ENCODE measurements at regions not wholly inside any gene's neighbourhood (a gene's known extent, or its start where the extent isn't known, plus 50 kb on each side); places are given as distances from the start of the nearest gene placed in this dataset.

- H3K4me3 ChIP-seq (ENCODE audit: low read depth, low read length), result no peak overlapping the region
- TF ChIP-seq CTCF (conservative IDR thresholded peaks at IDR 0.05; ENCODE audit: low read depth, low read length), result no peak
- DNase-seq (ENCODE audit: low read depth), result no peak
Measured at GRCh38 chr7:119472408-119473038, 800.5 kb upstream of the KCND2 start.

DNA sequence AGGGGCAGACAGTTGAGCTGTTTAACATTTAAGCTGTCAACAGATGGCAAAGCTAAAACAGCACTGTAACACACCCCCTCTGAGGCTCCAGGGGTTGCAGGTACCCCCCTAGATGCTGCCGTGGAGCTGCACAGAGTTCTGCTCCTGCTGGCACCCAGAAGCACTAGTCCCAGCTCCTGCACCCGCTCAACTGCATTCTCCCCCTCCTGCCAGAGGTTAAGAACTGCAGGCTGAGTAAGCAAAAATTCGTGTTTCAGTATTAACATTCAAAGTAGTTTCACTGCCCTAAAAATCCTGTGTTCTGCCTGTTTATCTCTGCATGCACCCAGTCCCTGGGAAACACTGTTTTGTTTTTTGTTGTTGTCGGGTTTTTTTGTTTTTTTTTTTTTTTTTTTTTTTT is 790.8 kb upstream of the KCND2 start:
- DNase-seq (ENCODE audit: low read depth), result peak; percentile 7
- H3K4me3 ChIP-seq (ENCODE audit: low read depth, low read length), result no peak overlapping the region
- TF ChIP-seq CTCF (conservative IDR thresholded peaks at IDR 0.05; ENCODE audit: low read depth, low read length), result peak; percentile 32

DNA sequence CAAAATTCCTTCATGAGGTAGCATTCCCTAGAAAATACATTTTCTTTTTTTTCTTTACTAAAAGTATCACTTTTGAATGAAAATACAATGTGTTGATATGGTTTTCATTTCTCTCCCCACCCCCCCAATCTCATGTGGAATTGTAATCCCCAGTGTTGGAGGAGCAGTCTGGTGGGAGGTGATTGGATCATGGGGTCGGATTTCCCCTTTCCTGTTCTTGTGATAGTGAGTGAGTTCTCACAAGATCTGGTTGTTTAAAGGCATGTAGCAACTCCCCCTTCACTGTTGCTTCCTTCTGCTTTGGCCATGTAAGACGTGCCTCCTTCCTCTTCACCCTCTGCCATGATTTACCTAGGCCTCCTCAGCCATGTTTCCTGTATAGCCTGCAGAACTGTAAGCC is 790.3 kb upstream of the KCND2 start:
- no peak for TF ChIP-seq CTCF (conservative IDR thresholded peaks at IDR 0.05; ENCODE audit: low read depth, low read length)
- no peak overlapping the region for H3K4me3 ChIP-seq (ENCODE audit: low read depth, low read length)
- no peak for DNase-seq (ENCODE audit: low read depth)

DNA sequence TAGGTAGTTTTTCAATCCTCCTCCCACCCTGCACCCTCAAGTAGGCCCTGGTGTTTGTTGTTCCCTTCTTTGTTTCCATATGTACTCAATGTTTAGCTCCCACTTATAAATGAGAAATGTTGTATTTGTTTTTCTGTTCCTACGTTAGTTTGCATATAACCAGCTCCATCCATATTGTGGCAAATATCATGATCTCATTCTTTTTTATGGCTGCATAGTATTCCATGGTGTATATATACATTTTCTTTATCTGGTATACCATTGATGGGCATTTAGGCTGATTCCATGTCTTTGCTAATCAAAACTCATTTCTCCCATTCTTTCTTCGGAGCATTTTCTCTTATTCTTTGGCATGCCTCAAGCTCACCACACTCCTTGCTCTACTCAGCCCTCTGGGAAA is 789.6 kb upstream of the KCND2 start:
- DNase-seq (ENCODE audit: low read depth), result no peak
- no peak overlapping the region for H3K4me3 ChIP-seq (ENCODE audit: low read depth, low read length)
- no peak for TF ChIP-seq CTCF (conservative IDR thresholded peaks at IDR 0.05; ENCODE audit: low read depth, low read length)

DNA sequence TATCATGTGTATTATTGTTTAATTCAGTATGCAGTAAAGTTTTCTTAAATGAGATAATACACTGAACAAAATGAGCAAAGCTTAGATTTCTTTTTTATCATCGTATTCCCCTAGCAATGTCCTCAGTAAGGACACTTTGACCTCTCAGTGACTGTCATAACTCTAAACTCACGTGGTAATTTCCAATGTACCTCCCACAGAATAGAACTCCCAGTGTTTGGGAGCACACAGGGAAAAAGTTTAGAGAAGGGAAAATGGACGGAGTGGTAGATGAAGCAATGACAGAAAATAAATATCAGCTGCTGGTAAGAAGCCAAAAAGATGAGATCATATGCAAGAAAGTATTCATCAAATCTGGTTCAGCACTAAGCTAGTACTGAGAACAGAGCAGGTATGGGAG is 758.6 kb upstream of the KCND2 start:
- DNase-seq (ENCODE audit: low read depth), result peak; percentile 7
- no peak overlapping the region for H3K4me3 ChIP-seq (ENCODE audit: low read depth, low read length)
- no peak for TF ChIP-seq CTCF (conservative IDR thresholded peaks at IDR 0.05; ENCODE audit: low read depth, low read length)

GRCh38 chr7:119515214-119515613 is 757.8 kb upstream of the KCND2 start:
- H3K4me3 ChIP-seq (ENCODE audit: low read depth, low read length), result no peak overlapping the region
- DNase-seq (ENCODE audit: low read depth), result no peak
- no peak for TF ChIP-seq CTCF (conservative IDR thresholded peaks at IDR 0.05; ENCODE audit: low read depth, low read length)

GRCh38 chr7:119515962-119516361 is 757.0 kb upstream of the KCND2 start:
- DNase-seq (ENCODE audit: low read depth), result no peak
- H3K4me3 ChIP-seq (ENCODE audit: low read depth, low read length), result no peak overlapping the region
- no peak for TF ChIP-seq CTCF (conservative IDR thresholded peaks at IDR 0.05; ENCODE audit: low read depth, low read length)

Measured in choroid plexus epithelial cell (primary cell).